ENCODE measurements at regions not wholly inside any gene's neighbourhood (a gene's known extent, or its start where the extent isn't known, plus 50 kb on each side); places are given as distances from the start of the nearest gene placed in this dataset.

DNA sequence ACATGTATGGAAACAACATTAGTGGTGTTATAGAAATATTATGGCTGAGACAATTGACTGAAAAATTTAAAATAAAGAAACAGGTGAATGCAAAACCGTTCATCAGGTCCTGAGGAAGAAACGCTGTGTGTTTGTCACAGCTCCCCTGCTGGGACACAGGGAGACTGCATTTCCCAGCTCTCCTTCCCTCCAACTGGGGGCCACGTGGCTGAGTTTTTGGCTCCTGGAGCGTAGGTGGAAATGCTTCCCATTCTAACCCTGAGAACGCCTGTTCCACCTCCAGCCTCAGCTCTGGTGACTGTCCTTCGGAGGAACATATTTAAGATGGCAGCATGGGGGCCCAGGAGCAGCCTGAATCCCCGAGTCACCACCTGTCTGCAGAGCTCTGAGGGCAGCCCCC is 398.6 kb downstream of the BRD1 start:
- no peak overlapping the region for H2AFZ ChIP-seq
- no peaks in the 10 kb centered on the region for H3K27me3 ChIP-seq (replicated peaks; ENCODE audit: insufficient read depth)
- no peaks in the 10 kb centered on the region for H3K9me2 ChIP-seq (ENCODE audit: insufficient read depth)
- no peak overlapping the region for H3K9ac ChIP-seq
- H3K36me3 ChIP-seq (ENCODE audit: low read depth): no peaks in the 10 kb centered on the region
- 27% methylated on average over 6 to 7 of the region's 7 CpGs for WGBS, 2 experiments (ENCODE audit: low coverage in 1 of 2, low lambda C conversion rate in 2 of 2, missing lambda C conversion rate in 2 of 2)
- no peaks in the 10 kb centered on the region for H3K4me1 ChIP-seq (ENCODE audit: insufficient read depth)
- peaks cover 3% of the 10 kb centered on the region for H3K9me3 ChIP-seq (ENCODE audit: low read depth)
- no peak for DNase-seq
- no peaks in the 10 kb centered on the region for H4K20me1 ChIP-seq (ENCODE audit: insufficient read depth)
- no peak overlapping the region for H3K4me3 ChIP-seq
- no peaks in the 10 kb centered on the region for H3K79me2 ChIP-seq (ENCODE audit: insufficient read depth)
- no peak overlapping the region for H3K27ac ChIP-seq
- no peak overlapping the region for H3K4me2 ChIP-seq (ENCODE audit: unreplicated experiment)
- no peaks in the 10 kb centered on the region for H3F3A ChIP-seq (ENCODE audit: insufficient read depth)
- TF ChIP-seq EZH2 (IDR thresholded peaks at IDR 0.05; ENCODE audit: insufficient read depth, poor library complexity, severe bottlenecking) (no peak), EZH2phosphoT487 (IDR thresholded peaks at IDR 0.05; ENCODE audit: insufficient read depth, low read depth) (no peak)
- in situ Hi-C loops (cut with MboI): no loop called here

DNA sequence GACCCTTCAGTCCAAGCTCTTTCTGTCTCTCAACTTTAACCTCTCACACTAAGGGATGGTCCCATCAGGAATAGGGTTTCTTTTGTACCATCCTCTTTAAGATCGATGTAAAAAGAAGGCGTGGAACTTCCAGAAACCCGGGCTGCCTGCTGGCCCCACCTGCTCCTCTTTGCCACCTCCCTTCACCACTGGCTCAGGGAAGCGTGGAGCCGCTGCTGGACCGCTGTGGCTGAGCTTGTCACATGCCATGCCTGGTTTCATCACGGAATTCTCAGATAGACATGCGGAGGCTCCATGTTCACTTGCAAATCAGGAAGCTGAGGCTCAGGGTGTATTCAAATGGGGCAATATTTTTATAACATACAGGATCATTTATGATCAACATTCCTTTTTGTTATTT is 399.7 kb downstream of the BRD1 start:
- Histone ChIP-seq H3K9ac (no peak overlapping the region), H2AFZ (no peak overlapping the region), H3K27ac (no peak overlapping the region), H3K4me2 (ENCODE audit: unreplicated experiment) (no peak overlapping the region), H3K4me1 (ENCODE audit: insufficient read depth) (no peaks in the 10 kb centered on the region), H3K4me3 (no peak overlapping the region), H3K36me3 (ENCODE audit: low read depth) (no peaks in the 10 kb centered on the region), H3F3A (ENCODE audit: insufficient read depth) (no peaks in the 10 kb centered on the region), H4K20me1 (ENCODE audit: insufficient read depth) (no peaks in the 10 kb centered on the region), H3K27me3 (replicated peaks; ENCODE audit: insufficient read depth) (no peaks in the 10 kb centered on the region), H3K9me3 (ENCODE audit: low read depth) (peaks cover 3% of the 10 kb centered on the region), H3K79me2 (ENCODE audit: insufficient read depth) (no peaks in the 10 kb centered on the region), H3K9me2 (ENCODE audit: insufficient read depth) (no peaks in the 10 kb centered on the region)
- WGBS, 2 experiments (ENCODE audit: low coverage in 1 of 2, low lambda C conversion rate in 2 of 2, missing lambda C conversion rate in 2 of 2): 46 to 54% methylated on average over 8 of the region's 8 CpGs
- in situ Hi-C loops (cut with MboI): no loop called here
- TF ChIP-seq EZH2phosphoT487 (IDR thresholded peaks at IDR 0.05; ENCODE audit: insufficient read depth, low read depth): no peak
- no peak for TF ChIP-seq EZH2 (IDR thresholded peaks at IDR 0.05; ENCODE audit: insufficient read depth, poor library complexity, severe bottlenecking)
- no peak for DNase-seq

DNA sequence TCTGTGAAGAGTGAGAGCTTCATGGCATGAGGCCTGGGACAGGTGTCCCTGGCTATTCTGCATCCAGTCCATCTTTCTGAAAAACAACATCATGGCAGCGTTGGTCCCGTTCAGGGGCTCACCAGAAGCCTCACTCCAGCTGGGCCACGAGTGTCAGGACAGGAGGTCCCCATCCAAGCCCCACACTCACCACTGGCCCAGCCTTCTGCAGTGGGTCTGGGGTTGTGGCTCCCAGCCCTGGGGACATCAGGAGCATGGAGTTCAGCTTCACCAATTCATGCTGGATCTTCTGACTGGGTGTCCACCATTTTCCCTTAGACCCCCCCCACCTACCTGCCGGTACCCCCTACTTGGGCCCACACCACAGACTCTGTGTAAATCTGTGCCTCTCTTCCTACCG is 400.3 kb downstream of the BRD1 start:
- H3K27me3 ChIP-seq (replicated peaks; ENCODE audit: insufficient read depth): no peaks in the 10 kb centered on the region
- WGBS, 2 experiments (ENCODE audit: low coverage in 1 of 2, low lambda C conversion rate in 2 of 2, missing lambda C conversion rate in 2 of 2): 35 to 45% methylated on average over 5 of the region's 5 CpGs
- no peak overlapping the region for H3K9ac ChIP-seq
- no peaks in the 10 kb centered on the region for H3K79me2 ChIP-seq (ENCODE audit: insufficient read depth)
- no peak overlapping the region for H2AFZ ChIP-seq
- in situ Hi-C loops (cut with MboI): no loop called here
- H3K4me1 ChIP-seq (ENCODE audit: insufficient read depth): no peaks in the 10 kb centered on the region
- no peak overlapping the region for H3K4me3 ChIP-seq
- no peaks in the 10 kb centered on the region for H3F3A ChIP-seq (ENCODE audit: insufficient read depth)
- no peaks in the 10 kb centered on the region for H3K9me2 ChIP-seq (ENCODE audit: insufficient read depth)
- H4K20me1 ChIP-seq (ENCODE audit: insufficient read depth): no peaks in the 10 kb centered on the region
- H3K27ac ChIP-seq: no peak overlapping the region
- no peak overlapping the region for H3K4me2 ChIP-seq (ENCODE audit: unreplicated experiment)
- peaks cover 3% of the 10 kb centered on the region for H3K9me3 ChIP-seq (ENCODE audit: low read depth)
- no peak for DNase-seq
- H3K36me3 ChIP-seq (ENCODE audit: low read depth): no peaks in the 10 kb centered on the region
- no peak for TF ChIP-seq EZH2 (IDR thresholded peaks at IDR 0.05; ENCODE audit: insufficient read depth, poor library complexity, severe bottlenecking)

DNA sequence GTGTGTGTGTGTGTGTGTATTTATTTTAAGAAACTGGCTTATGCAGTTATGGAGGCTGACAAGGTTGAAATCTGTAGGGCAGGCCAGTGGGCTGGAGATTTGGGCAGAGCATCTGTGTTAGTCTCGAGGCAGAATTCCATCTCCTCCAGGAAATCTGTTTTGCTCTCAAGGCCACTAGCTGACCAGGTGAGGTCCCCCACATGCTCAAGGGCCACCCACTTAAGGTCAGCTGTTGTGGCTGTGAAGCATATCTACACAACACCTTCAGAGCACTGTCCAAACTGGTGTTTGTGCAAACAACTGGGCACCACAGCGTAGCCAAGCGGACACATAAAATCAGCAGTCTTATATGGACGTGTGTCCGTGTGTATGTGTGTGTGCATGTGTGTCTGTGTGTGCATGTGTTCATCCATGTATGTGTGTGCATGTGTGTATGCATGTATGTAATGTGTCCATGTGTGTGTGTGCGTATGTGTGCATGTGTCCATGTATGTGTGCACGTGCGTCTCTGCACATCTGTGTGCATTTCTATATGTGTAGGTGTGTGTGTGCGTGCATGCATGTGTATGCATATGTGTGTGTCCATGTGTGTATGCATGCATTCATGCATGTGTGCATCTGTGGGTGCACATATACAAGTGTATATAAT is 400.9 kb downstream of the BRD1 start:
- in situ Hi-C loops (cut with MboI): no loop called here
- Histone ChIP-seq H3K4me2 (ENCODE audit: unreplicated experiment) (no peak overlapping the region), H2AFZ (no peak overlapping the region), H3K27me3 (replicated peaks; ENCODE audit: insufficient read depth) (no peaks in the 10 kb centered on the region), H3F3A (ENCODE audit: insufficient read depth) (no peaks in the 10 kb centered on the region), H3K36me3 (ENCODE audit: low read depth) (no peaks in the 10 kb centered on the region), H3K27ac (no peak overlapping the region), H3K9me3 (ENCODE audit: low read depth) (peaks cover 3% of the 10 kb centered on the region), H3K79me2 (ENCODE audit: insufficient read depth) (no peaks in the 10 kb centered on the region), H3K9ac (no peak overlapping the region), H3K4me1 (ENCODE audit: insufficient read depth) (no peaks in the 10 kb centered on the region), H4K20me1 (ENCODE audit: insufficient read depth) (no peaks in the 10 kb centered on the region), H3K4me3 (no peak overlapping the region), H3K9me2 (ENCODE audit: insufficient read depth) (no peaks in the 10 kb centered on the region)
- TF ChIP-seq EZH2 (IDR thresholded peaks at IDR 0.05; ENCODE audit: insufficient read depth, poor library complexity, severe bottlenecking) (no peak), EZH2phosphoT487 (IDR thresholded peaks at IDR 0.05; ENCODE audit: insufficient read depth, low read depth) (no peak)
- no peak for DNase-seq
- WGBS, 2 experiments (ENCODE audit: low coverage in 1 of 2, low lambda C conversion rate in 2 of 2, missing lambda C conversion rate in 2 of 2): 43 to 52% methylated on average over 9 of the region's 9 CpGs

DNA sequence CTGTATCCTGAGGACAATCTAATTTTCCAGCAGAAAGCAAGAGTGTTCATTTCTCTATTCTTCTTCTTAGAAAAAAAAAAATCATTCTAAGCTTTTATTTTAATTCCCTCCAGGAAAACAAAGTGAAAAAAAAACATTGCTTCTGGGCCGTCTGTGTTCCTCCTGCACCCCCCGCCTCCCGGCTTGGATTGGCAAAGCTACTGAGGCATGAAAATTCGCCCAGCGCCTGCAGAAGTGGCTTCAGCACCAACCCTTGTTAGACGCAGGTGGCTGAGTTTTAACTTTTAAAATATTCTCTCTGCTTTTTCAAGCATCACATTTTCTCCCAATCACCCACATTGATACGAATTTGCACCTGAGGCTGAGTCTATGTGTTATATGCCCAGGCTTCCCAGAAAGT is 401.6 kb downstream of the BRD1 start:
- Histone ChIP-seq H3K27ac (no peak overlapping the region), H4K20me1 (ENCODE audit: insufficient read depth) (no peaks in the 10 kb centered on the region), H3K4me1 (ENCODE audit: insufficient read depth) (no peaks in the 10 kb centered on the region), H3K4me2 (ENCODE audit: unreplicated experiment) (no peak overlapping the region), H3F3A (ENCODE audit: insufficient read depth) (no peaks in the 10 kb centered on the region), H3K9ac (no peak overlapping the region), H3K27me3 (replicated peaks; ENCODE audit: insufficient read depth) (no peaks in the 10 kb centered on the region), H3K4me3 (no peak overlapping the region), H3K36me3 (ENCODE audit: low read depth) (no peaks in the 10 kb centered on the region), H3K9me3 (ENCODE audit: low read depth) (peaks cover 3% of the 10 kb centered on the region), H3K9me2 (ENCODE audit: insufficient read depth) (no peaks in the 10 kb centered on the region), H3K79me2 (ENCODE audit: insufficient read depth) (no peaks in the 10 kb centered on the region), H2AFZ (no peak overlapping the region)
- DNase-seq: no peak
- WGBS, 2 experiments (ENCODE audit: low coverage in 1 of 2, low lambda C conversion rate in 2 of 2, missing lambda C conversion rate in 2 of 2): 13 to 18% methylated on average over 7 of the region's 7 CpGs
- in situ Hi-C loops (cut with MboI): no loop called here
- TF ChIP-seq EZH2phosphoT487 (IDR thresholded peaks at IDR 0.05; ENCODE audit: insufficient read depth, low read depth) (no peak), EZH2 (IDR thresholded peaks at IDR 0.05; ENCODE audit: insufficient read depth, poor library complexity, severe bottlenecking) (no peak)
